Activated B cell treated with CpG ODN at 0.5 μM for 24 hours (primary cell): ENCODE measurements at regions not wholly inside any gene's neighbourhood (a gene's known extent, or its start where the extent isn't known, plus 50 kb on each side); places are given as distances from the start of the nearest gene placed in this dataset.

Source experiments
- ATAC-seq: fragments of 200-7000 bp; cut with Tn5 transposase; one replicate; pipeline ENCODE4 v1.10.0; 2021; ENCODE audit warnings: low read depth, mild to moderate bottlenecking, moderate library complexity
- CTCF ChIA-PET: fragments of 350-600 bp; sonication (Branson Sonifier 250); formaldehyde crosslinking; loops from one replicate; lab custom pipeline; 2021; ENCODE audit warnings: antibody characterized with exemption; lab: Charles Lee
- POLR2A ChIA-PET: fragments of 350-600 bp; sonication (Branson Sonifier 250); formaldehyde crosslinking; loops from one replicate; lab custom pipeline; 2021; ENCODE audit warnings: antibody characterized with exemption; lab: Charles Lee
- DNase-seq: peaks from one replicate; pipeline ENCODE4 v3.0.0; 2022
- H3K27ac Mint-ChIP-seq: one replicate; pipeline ENCODE4 v1.8.0; 2020; ENCODE audit warnings: mixed read lengths
- H3K27me3 Mint-ChIP-seq: one replicate; pipeline ENCODE4 v1.8.0; 2021; ENCODE audit warnings: mixed read lengths
- H3K36me3 Mint-ChIP-seq: one replicate; pipeline ENCODE4 v1.8.0; 2021; ENCODE audit warnings: low read depth, mixed read lengths
- H3K4me1 Mint-ChIP-seq: one replicate; pipeline ENCODE4 v1.8.0; 2021; ENCODE audit warnings: mixed read lengths
- H3K4me3 Mint-ChIP-seq: one replicate; pipeline ENCODE4 v1.8.0; 2020; ENCODE audit warnings: mild to moderate bottlenecking, mixed read lengths
- H3K9me3 Mint-ChIP-seq: one replicate; pipeline ENCODE4 v1.8.0; 2020; ENCODE audit warnings: mixed read lengths
- intact Hi-C: fragments of 100-400 bp; cut with micrococcal nuclease; formaldehyde crosslinking; loops from one replicate; pipeline ENCODE4 v1.15.1; 2024
- TF ChIP-seq, protein P1 (sequence below): fragments of 200-600 bp; IDR thresholded peaks from one replicate; pipeline ENCODE4 v1.8.0; 2022; ENCODE audit warnings: antibody characterized with exemption, mild to moderate bottlenecking

GRCh38 chr4:181688432-181688831, 554.8 kb upstream of the TENM3 start:
- no peak overlapping the region for H3K4me3 Mint-ChIP-seq
- TF ChIP-seq, protein P1, sequence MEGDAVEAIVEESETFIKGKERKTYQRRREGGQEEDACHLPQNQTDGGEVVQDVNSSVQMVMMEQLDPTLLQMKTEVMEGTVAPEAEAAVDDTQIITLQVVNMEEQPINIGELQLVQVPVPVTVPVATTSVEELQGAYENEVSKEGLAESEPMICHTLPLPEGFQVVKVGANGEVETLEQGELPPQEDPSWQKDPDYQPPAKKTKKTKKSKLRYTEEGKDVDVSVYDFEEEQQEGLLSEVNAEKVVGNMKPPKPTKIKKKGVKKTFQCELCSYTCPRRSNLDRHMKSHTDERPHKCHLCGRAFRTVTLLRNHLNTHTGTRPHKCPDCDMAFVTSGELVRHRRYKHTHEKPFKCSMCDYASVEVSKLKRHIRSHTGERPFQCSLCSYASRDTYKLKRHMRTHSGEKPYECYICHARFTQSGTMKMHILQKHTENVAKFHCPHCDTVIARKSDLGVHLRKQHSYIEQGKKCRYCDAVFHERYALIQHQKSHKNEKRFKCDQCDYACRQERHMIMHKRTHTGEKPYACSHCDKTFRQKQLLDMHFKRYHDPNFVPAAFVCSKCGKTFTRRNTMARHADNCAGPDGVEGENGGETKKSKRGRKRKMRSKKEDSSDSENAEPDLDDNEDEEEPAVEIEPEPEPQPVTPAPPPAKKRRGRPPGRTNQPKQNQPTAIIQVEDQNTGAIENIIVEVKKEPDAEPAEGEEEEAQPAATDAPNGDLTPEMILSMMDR = no peak
- H3K36me3 Mint-ChIP-seq = no peaks in the 10 kb centered on the region
- POLR2A ChIA-PET = no interaction called here
- no peaks in the 10 kb centered on the region for H3K9me3 Mint-ChIP-seq
- CTCF ChIA-PET = no interaction called here
- H3K27ac Mint-ChIP-seq = no peak overlapping the region
- ATAC-seq (no peak), DNase-seq (no peak)
- no peaks in the 10 kb centered on the region for H3K4me1 Mint-ChIP-seq
- no peaks in the 10 kb centered on the region for H3K27me3 Mint-ChIP-seq
- intact Hi-C loops = no loop called here

DNA sequence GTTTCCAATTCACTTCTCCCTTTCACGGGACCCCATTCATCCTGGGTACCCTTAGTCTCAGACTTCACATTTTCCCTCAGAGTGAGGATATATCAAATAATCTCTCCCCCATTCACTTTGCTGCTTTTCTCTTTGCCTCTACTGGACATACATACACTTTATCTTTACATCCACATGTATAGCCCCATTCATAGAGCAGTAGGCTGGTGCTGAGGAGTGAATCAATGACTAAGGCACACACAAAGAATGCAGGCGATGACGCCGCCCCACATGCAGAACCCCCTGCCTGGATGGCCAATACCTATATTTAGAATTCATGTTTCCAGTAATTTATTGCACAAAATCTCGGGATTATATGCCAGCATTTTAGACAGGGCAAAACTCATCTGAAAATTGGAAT, 554.3 kb upstream of the TENM3 start:
- POLR2A ChIA-PET = no interaction called here
- H3K9me3 Mint-ChIP-seq = no peaks in the 10 kb centered on the region
- ATAC-seq (no peak), DNase-seq (no peak)
- CTCF ChIA-PET = no interaction called here
- TF ChIP-seq, protein P1 = no peak
- H3K27ac Mint-ChIP-seq = no peak overlapping the region
- H3K27me3 Mint-ChIP-seq = no peaks in the 10 kb centered on the region
- intact Hi-C loops = no loop called here
- no peaks in the 10 kb centered on the region for H3K4me1 Mint-ChIP-seq
- H3K4me3 Mint-ChIP-seq = no peak overlapping the region
- H3K36me3 Mint-ChIP-seq = no peaks in the 10 kb centered on the region

DNA sequence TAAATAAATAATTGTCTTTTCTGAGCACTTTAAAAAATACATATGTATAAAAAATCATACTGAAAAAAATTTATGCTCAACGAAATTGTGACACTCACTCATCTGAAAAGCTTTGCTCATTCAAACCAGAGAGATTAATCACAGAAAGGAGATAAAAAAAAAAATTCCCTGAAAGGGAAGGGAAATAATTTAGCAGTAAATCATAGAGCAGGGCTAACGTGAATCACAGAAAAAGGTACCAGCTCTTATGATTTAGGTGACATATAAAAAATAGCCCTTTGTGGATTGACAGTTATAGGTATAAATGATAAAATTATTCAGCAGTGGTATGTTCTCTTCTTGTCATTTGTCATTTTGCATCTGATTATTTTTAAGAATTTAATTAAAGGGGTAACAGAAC, 552.7 kb upstream of the TENM3 start:
- DNase-seq = no peak
- ChIA-PET POLR2A (no interaction called here), CTCF (no interaction called here)
- H3K4me3 Mint-ChIP-seq = no peak overlapping the region
- no peak for ATAC-seq
- no peaks in the 10 kb centered on the region for H3K36me3 Mint-ChIP-seq
- no peaks in the 10 kb centered on the region for H3K27me3 Mint-ChIP-seq
- peaks cover 2% of the 10 kb centered on the region for H3K9me3 Mint-ChIP-seq
- intact Hi-C loops = no loop called here
- TF ChIP-seq, protein P1 = no peak
- no peak overlapping the region for H3K27ac Mint-ChIP-seq
- no peaks in the 10 kb centered on the region for H3K4me1 Mint-ChIP-seq

DNA sequence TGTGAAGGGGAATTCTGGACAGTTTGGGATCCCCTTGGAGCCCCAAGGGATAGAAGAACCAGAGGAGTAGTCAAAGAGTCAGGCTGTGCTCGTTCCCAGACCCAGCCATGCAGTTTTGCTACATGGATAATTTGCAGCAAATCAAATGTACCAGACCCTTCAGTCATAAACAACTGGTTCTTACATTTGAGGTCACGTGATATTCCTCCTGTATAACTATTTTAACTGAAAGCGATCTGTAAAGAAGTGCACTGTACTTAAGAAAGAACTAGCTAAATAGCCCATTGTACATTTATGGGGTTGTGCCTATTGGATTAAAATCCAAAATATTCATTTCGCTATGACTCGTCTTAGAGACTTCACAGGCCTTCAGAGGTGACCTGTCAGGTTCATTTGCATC, 550.2 kb upstream of the TENM3 start:
- intact Hi-C loops = no loop called here
- Mint-ChIP-seq H3K36me3 (no peaks in the 10 kb centered on the region), H3K27ac (no peak overlapping the region), H3K9me3 (peaks cover 4% of the 10 kb centered on the region), H3K27me3 (no peaks in the 10 kb centered on the region), H3K4me1 (no peaks in the 10 kb centered on the region), H3K4me3 (no peak overlapping the region)
- ChIA-PET CTCF (no interaction called here), POLR2A (no interaction called here)
- DNase-seq = no peak
- TF ChIP-seq, protein P1 = no peak
- ATAC-seq = no peak

- no peaks in the 10 kb centered on the region for H3K27me3 Mint-ChIP-seq
- DNase-seq (no peak), ATAC-seq (no peak)
- TF ChIP-seq, protein P1 = no peak
- no peak overlapping the region for H3K27ac Mint-ChIP-seq
- intact Hi-C loops = no loop called here
- peaks cover 4% of the 10 kb centered on the region for H3K9me3 Mint-ChIP-seq
- ChIA-PET POLR2A (no interaction called here), CTCF (no interaction called here)
- H3K4me1 Mint-ChIP-seq = no peaks in the 10 kb centered on the region
- H3K36me3 Mint-ChIP-seq = no peaks in the 10 kb centered on the region
- H3K4me3 Mint-ChIP-seq = no peak overlapping the region
Observed at GRCh38 chr4:181693517-181693916, 549.7 kb upstream of the TENM3 start.
